Activated T-cell treated with anti-CD3 and anti-CD28 coated beads, Interleukin-2, amount 50 U/mL, for 72 hours (primary cell): ENCODE measurements at regions not wholly inside any gene's neighbourhood (a gene's known extent, or its start where the extent isn't known, plus 50 kb on each side); places are given as distances from the start of the nearest gene placed in this dataset.

ENCODE experiments used
- ATAC-seq, 2 donors: fragments of 150-1000 bp; cut with Tn5 transposase; replicated peaks in 1 of 2; 2 replicates each; pipeline ENCODE4 v1.10.0; 2021; ENCODE audit warnings: moderate library complexity in 2 of 2, mild to moderate bottlenecking in 1 of 2
- DNase-seq, 2 donors: peaks; one replicate each; pipeline ENCODE4 v3.0.0; 2021 to 2022; ENCODE audit warnings: mixed read lengths in 1 of 2
- H3K27ac Mint-ChIP-seq: one replicate; pipeline ENCODE4 v1.8.0; 2022; ENCODE audit warnings: mild to moderate bottlenecking, moderate library complexity, mixed read lengths
- H3K27me3 Mint-ChIP-seq: one replicate; pipeline ENCODE4 v1.8.0; 2022; ENCODE audit warnings: low read depth, mixed read lengths
- H3K36me3 Mint-ChIP-seq, 2 donors: one replicate each; pipeline ENCODE4 v1.8.0; 2022; ENCODE audit warnings: mixed read lengths in 2 of 2, mild to moderate bottlenecking in 1 of 2; ENCODE audit not compliant: insufficient read depth in 2 of 2
- H3K4me1 Mint-ChIP-seq: one replicate; pipeline ENCODE4 v1.8.0; 2022; ENCODE audit warnings: low read depth, mixed read lengths
- H3K4me3 Mint-ChIP-seq, 2 donors: one replicate each; pipeline ENCODE4 v1.8.0; 2022; ENCODE audit warnings: mild to moderate bottlenecking in 2 of 2, mixed read lengths in 2 of 2, moderate library complexity in 2 of 2
- H3K9me3 Mint-ChIP-seq, 2 donors: one replicate each; pipeline ENCODE4 v1.8.0; 2022; ENCODE audit warnings: mixed read lengths in 2 of 2

GRCh38 chr2:18454692-18455235, 105.7 kb downstream of the RDH14 start:
- no peak for ATAC-seq
- no peak for DNase-seq
- Mint-ChIP-seq H3K4me1 (no peaks in the 10 kb centered on the region), H3K4me3 (no peak overlapping the region), H3K36me3 (no peaks in the 10 kb centered on the region), H3K9me3 (no peaks in the 10 kb centered on the region), H3K27me3 (peaks cover 20% of the 10 kb centered on the region), H3K27ac (no peak overlapping the region)

- Mint-ChIP-seq H3K27me3 (peaks cover 17% of the 10 kb centered on the region), H3K36me3 (no peaks in the 10 kb centered on the region), H3K9me3 (no peaks in the 10 kb centered on the region), H3K4me1 (no peaks in the 10 kb centered on the region), H3K4me3 (no peak overlapping the region), H3K27ac (no peak overlapping the region)
- no peak for DNase-seq
- ATAC-seq = no peak
These were observed 113.7 kb downstream of the RDH14 start for GRCh38 chr2:18446715-18447114.

DNA sequence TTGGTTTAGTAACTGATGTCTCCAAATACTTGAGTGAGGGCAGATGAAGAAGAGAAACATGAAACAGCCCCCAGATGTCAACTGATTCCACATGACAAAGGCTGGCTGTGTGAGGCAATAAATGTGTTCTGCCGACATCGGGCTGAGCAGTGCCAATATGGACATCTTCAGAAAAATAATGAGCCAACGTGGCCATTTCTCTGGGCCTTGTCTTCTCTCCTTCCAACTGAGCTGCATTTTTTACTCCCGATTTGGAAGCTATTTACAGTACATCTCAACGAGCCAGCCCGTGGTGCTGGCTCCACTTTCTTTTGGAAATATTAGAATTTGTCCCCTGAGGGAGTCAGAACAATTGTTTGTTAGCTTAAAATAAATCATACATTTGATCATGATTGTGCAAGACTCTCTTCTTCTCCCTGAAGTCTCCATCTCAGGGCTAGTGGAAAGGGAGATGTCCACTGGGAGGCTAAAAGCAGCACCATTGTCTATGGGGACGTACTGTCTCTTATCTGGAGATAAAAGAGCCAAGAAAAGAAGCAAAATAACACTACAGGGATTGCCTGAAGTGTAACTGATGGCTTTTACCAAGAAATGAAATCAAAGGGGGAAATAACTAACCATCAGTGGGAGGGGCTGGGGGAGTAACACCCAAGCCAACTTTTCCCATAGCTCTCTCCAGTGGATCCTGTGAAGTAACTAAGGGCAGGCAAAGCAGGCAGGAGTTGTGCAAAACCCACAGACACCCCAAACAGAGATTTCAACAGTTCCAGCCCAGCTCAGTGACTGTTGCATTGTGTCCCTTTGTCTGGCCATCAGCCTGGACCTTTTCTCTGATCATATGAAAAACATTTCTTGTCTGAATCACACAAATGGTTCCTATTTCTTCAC, 114.8 kb downstream of the RDH14 start:
- H3K4me1 Mint-ChIP-seq = no peaks in the 10 kb centered on the region
- no peak overlapping the region for H3K27ac Mint-ChIP-seq
- H3K36me3 Mint-ChIP-seq = no peaks in the 10 kb centered on the region
- H3K4me3 Mint-ChIP-seq = no peak overlapping the region
- DNase-seq = no peak
- no peaks in the 10 kb centered on the region for H3K9me3 Mint-ChIP-seq
- H3K27me3 Mint-ChIP-seq = peaks cover 28% of the 10 kb centered on the region
- no peak for ATAC-seq

- Mint-ChIP-seq H3K36me3 (no peaks in the 10 kb centered on the region), H3K27ac (no peak overlapping the region), H3K9me3 (no peaks in the 10 kb centered on the region), H3K4me1 (no peaks in the 10 kb centered on the region), H3K4me3 (no peak overlapping the region), H3K27me3 (peaks cover 28% of the 10 kb centered on the region)
- ATAC-seq (no peak), DNase-seq (no peak)
These were observed 115.6 kb downstream of the RDH14 start for GRCh38 chr2:18444806-18445205.

DNA sequence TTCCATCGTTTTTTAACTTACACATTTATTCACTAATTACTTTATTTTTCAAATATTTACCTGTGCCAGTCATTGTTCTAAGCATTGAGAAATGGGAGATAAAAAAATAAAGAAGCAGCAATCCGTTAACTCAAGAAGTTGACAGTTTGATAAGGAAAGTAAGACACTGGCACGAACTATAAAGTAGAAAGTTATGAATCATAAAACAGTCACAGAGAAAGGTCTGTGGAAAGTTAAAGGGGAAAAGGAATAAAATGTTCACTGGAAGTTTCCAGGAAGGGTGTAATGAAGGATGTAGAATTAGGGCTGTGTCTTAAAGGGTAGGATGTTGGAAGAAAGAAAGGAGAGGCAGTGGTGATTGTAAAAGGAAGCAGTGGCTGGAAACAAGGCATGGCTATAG, 118.9 kb downstream of the RDH14 start:
- Mint-ChIP-seq H3K4me3 (no peak overlapping the region), H3K36me3 (no peaks in the 10 kb centered on the region), H3K4me1 (no peaks in the 10 kb centered on the region), H3K9me3 (no peaks in the 10 kb centered on the region), H3K27ac (no peak overlapping the region), H3K27me3 (peaks cover 35% of the 10 kb centered on the region)
- ATAC-seq = no peak
- DNase-seq = no peak

DNA sequence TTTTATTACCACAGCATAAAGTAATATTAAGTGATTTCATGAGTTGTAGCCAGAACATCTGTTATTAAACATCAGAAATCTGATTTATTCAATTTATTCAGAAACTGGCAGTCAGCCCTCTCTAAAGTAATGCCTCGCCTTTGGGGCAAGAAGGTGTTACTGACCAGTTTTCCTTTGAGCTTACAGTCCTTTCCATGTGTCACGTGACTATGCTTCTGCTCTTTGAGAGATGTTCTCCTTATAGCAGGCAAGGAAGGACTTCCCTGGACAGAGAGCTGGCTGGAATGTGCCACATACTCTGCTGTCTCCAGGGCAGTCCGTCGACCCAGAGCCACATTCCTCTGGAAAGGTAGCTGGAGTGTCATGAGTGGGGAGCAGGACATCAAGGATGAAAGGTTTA, 119.7 kb downstream of the RDH14 start:
- H3K4me1 Mint-ChIP-seq = no peaks in the 10 kb centered on the region
- no peak overlapping the region for H3K27ac Mint-ChIP-seq
- H3K9me3 Mint-ChIP-seq = no peaks in the 10 kb centered on the region
- DNase-seq (no peak), ATAC-seq (no peak)
- H3K27me3 Mint-ChIP-seq = peaks cover 39% of the 10 kb centered on the region
- no peaks in the 10 kb centered on the region for H3K36me3 Mint-ChIP-seq
- no peak overlapping the region for H3K4me3 Mint-ChIP-seq

DNA sequence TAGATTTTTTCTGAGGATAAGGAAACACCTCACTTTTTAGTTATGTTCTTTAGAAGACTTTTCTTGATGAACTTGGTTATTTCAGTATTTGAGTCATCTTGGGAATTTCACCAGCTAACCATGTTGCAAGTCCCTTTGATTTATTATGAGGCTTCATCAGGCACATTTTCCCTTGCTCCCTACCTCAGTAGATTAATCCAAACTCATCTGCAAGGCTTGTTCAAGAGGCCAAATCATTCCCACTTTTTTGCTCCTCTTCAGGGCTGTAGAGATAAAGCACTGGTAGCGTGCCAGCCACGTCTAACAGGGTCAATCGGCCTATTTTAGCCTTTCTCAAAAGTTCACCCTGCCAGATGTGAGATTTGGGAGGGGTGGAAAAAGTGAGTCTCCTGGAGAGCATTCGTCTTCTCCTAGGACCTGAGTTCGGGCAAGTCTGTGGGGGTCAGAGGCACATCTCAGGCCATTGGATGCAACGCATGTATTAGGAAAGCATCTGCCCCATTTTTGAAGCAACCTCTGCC, 120.3 kb downstream of the RDH14 start:
- H3K9me3 Mint-ChIP-seq = no peaks in the 10 kb centered on the region
- H3K4me3 Mint-ChIP-seq = no peak overlapping the region
- H3K27ac Mint-ChIP-seq = no peak overlapping the region
- no peaks in the 10 kb centered on the region for H3K4me1 Mint-ChIP-seq
- peaks cover 39% of the 10 kb centered on the region for H3K27me3 Mint-ChIP-seq
- DNase-seq (no peak), ATAC-seq (no peak)
- H3K36me3 Mint-ChIP-seq = no peaks in the 10 kb centered on the region

GRCh38 chr2:18439716-18440115, 120.7 kb downstream of the RDH14 start:
- Mint-ChIP-seq H3K27ac (no peak overlapping the region), H3K27me3 (peaks cover 39% of the 10 kb centered on the region), H3K4me3 (no peak overlapping the region), H3K36me3 (no peaks in the 10 kb centered on the region), H3K9me3 (no peaks in the 10 kb centered on the region), H3K4me1 (no peaks in the 10 kb centered on the region)
- DNase-seq = no peak
- ATAC-seq = no peak

DNA sequence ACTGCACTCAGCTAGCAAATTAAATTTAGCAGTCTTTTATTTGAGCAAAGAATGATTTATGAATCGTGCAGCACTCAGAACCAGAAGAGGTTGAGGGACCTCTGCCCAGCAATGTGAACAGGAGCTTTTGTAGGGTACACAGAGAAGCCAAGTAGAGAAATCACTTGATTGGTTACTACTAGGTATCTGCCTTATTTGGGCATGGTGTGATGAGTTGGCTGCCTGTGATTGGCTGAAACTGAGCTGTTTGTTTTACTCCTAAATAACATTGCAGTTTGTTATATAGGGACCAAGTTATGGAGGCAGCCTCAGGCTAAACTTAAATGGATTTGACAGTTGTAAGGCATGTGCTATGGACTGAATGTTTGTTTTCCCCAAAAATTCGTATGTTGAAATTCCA, 122.5 kb downstream of the RDH14 start:
- Mint-ChIP-seq H3K27ac (no peak overlapping the region), H3K9me3 (no peaks in the 10 kb centered on the region), H3K36me3 (no peaks in the 10 kb centered on the region), H3K4me3 (no peak overlapping the region), H3K27me3 (peaks cover 30% of the 10 kb centered on the region), H3K4me1 (no peaks in the 10 kb centered on the region)
- ATAC-seq (no peak), DNase-seq (no peak)

DNA sequence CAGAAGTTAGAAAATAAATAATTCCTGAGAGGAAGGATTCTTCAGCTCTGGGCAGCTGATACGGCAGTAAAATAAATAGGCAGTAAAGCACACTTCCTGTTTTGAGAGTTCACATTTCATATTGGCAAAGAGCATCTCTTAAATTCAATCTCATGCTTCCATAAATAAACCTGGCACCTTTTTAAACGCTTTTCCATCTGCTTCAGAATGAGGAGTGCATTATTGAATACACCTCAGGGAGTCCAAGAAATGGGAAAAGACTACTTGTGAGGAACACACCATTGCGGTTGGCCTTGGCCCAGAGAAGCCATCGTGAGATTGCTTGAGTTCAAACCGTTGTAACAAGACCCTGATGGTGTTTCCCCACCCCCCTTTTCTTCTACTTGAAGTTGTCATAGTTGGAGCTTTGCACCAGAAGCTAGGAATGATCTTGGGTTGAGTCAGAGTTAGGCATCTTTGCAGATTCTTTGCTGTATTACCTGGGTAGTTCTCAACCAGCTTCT, 123.9 kb downstream of the RDH14 start:
- ATAC-seq = no peak
- Mint-ChIP-seq H3K27ac (no peak overlapping the region), H3K4me3 (no peak overlapping the region), H3K27me3 (peaks cover 20% of the 10 kb centered on the region), H3K36me3 (no peaks in the 10 kb centered on the region), H3K9me3 (no peaks in the 10 kb centered on the region), H3K4me1 (no peaks in the 10 kb centered on the region)
- no peak for DNase-seq

DNA sequence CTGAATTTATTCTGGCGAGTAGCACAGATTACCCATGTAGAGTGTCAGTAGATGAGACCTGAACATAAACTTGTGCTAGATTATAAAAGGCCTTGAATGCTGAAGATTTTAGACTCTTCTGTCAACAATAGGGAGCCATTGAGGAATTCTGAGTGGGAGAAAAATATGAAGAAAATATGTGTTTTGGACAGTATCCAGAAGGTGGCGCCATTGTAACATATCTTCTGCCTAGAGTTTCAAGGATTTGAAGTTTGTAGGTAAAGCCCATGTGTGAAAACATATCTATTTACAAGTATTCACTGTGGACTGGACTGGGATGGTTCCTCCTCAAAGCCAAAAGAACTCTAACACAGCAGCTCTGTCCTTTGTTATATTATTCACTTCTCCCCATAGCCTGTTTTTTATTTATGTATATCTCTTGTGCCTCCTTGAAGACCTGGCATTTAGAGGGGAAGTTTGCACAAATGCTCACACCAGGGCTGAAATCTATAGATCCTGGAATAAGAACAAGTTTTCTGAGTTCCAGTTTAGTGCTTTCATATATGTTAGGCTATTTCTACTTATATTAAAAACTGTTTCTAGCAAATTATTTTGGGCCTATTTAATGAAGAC, 124.9 kb downstream of the RDH14 start:
- DNase-seq = peak in 1 of 2 donors; percentile 22
- ATAC-seq = no peak
- Mint-ChIP-seq H3K4me1 (no peaks in the 10 kb centered on the region), H3K4me3 (no peak overlapping the region), H3K27ac (no peak overlapping the region), H3K27me3 (peaks cover 10% of the 10 kb centered on the region), H3K9me3 (no peaks in the 10 kb centered on the region), H3K36me3 (no peaks in the 10 kb centered on the region)

DNA sequence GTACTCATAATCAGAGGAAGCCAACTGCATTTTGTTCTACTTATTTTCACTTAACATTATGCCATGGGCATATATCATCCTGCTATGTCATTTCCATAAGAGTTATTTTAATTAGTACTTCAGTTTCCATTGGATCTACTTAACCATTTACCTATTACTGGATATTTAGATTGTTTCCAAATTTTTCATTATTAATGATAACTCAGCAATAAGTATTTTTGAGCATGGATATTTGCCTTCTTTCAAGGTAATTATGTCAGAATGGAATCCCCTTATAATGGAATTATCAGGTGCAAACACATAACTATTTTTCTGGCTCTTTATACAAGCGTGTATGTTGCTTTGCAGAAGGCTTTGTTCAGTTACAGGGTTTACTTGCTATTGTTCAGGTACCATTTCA, 126.6 kb downstream of the RDH14 start:
- H3K27me3 Mint-ChIP-seq = peaks cover 10% of the 10 kb centered on the region
- H3K9me3 Mint-ChIP-seq = no peaks in the 10 kb centered on the region
- ATAC-seq (no peak), DNase-seq (no peak)
- H3K27ac Mint-ChIP-seq = no peak overlapping the region
- H3K36me3 Mint-ChIP-seq = no peaks in the 10 kb centered on the region
- no peak overlapping the region for H3K4me3 Mint-ChIP-seq
- no peaks in the 10 kb centered on the region for H3K4me1 Mint-ChIP-seq

- no peak overlapping the region for H3K27ac Mint-ChIP-seq
- no peaks in the 10 kb centered on the region for H3K9me3 Mint-ChIP-seq
- DNase-seq (no peak), ATAC-seq (no peak)
- H3K4me1 Mint-ChIP-seq = no peaks in the 10 kb centered on the region
- no peaks in the 10 kb centered on the region for H3K36me3 Mint-ChIP-seq
- H3K4me3 Mint-ChIP-seq = no peak overlapping the region
- peaks cover 10% of the 10 kb centered on the region for H3K27me3 Mint-ChIP-seq
These were observed 127.5 kb downstream of the RDH14 start for GRCh38 chr2:18432999-18433398.
